ENCODE measurements at regions not wholly inside any gene's neighbourhood (a gene's known extent, or its start where the extent isn't known, plus 50 kb on each side); places are given as distances from the start of the nearest gene placed in this dataset.

DNA sequence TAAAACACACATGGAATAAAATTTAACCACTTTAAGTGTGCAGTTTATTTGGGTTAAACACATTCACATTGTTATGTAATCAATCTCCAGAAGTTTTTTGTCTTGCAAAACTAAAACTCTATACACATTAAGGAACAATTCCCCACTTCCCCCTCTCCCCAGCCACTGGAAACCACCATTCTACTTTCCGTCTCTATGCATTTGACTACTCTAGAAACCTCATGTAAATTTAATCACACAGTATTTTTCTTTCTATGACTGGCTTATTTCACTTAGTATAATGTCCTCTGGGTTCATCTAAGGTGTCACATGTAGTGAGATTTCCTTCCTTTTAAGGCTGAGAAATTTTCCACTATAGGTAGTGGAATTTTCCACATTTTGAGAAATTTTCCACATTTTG, 568.7 kb upstream of the UBE2E2 start:
- no peak for TF ChIP-seq MATR3 (CRISPR knock-in tag; IDR thresholded peaks at IDR 0.05)
- TF ChIP-seq ZNF251 (CRISPR knock-in tag; IDR thresholded peaks at IDR 0.05): no peak
- TF ChIP-seq HOXA9 (CRISPR knock-in tag; IDR thresholded peaks at IDR 0.05; ENCODE audit: borderline replicate concordance): no peak
- TF ChIP-seq KLF9 (CRISPR knock-in tag; IDR thresholded peaks at IDR 0.05; ENCODE audit: low read depth): no peak
- TF ChIP-seq, protein P1, sequence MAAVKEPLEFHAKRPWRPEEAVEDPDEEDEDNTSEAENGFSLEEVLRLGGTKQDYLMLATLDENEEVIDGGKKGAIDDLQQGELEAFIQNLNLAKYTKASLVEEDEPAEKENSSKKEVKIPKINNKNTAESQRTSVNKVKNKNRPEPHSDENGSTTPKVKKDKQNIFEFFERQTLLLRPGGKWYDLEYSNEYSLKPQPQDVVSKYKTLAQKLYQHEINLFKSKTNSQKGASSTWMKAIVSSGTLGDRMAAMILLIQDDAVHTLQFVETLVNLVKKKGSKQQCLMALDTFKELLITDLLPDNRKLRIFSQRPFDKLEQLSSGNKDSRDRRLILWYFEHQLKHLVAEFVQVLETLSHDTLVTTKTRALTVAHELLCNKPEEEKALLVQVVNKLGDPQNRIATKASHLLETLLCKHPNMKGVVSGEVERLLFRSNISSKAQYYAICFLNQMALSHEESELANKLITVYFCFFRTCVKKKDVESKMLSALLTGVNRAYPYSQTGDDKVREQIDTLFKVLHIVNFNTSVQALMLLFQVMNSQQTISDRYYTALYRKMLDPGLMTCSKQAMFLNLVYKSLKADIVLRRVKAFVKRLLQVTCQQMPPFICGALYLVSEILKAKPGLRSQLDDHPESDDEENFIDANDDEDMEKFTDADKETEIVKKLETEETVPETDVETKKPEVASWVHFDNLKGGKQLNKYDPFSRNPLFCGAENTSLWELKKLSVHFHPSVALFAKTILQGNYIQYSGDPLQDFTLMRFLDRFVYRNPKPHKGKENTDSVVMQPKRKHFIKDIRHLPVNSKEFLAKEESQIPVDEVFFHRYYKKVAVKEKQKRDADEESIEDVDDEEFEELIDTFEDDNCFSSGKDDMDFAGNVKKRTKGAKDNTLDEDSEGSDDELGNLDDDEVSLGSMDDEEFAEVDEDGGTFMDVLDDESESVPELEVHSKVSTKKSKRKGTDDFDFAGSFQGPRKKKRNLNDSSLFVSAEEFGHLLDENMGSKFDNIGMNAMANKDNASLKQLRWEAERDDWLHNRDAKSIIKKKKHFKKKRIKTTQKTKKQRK (IDR thresholded peaks at IDR 0.05; ENCODE audit: low read length): no peak
- TF ChIP-seq KAT2B (IDR thresholded peaks at IDR 0.05; ENCODE audit: borderline replicate concordance, low read depth, low read length): no peak
- TF ChIP-seq, protein P2, sequence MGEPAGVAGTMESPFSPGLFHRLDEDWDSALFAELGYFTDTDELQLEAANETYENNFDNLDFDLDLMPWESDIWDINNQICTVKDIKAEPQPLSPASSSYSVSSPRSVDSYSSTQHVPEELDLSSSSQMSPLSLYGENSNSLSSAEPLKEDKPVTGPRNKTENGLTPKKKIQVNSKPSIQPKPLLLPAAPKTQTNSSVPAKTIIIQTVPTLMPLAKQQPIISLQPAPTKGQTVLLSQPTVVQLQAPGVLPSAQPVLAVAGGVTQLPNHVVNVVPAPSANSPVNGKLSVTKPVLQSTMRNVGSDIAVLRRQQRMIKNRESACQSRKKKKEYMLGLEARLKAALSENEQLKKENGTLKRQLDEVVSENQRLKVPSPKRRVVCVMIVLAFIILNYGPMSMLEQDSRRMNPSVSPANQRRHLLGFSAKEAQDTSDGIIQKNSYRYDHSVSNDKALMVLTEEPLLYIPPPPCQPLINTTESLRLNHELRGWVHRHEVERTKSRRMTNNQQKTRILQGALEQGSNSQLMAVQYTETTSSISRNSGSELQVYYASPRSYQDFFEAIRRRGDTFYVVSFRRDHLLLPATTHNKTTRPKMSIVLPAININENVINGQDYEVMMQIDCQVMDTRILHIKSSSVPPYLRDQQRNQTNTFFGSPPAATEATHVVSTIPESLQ (CRISPR knock-in tag; conservative IDR thresholded peaks at IDR 0.05): no peak
- TF ChIP-seq ZNF121 (CRISPR knock-in tag; IDR thresholded peaks at IDR 0.05): no peak
- no peak for TF ChIP-seq ZNF235 (CRISPR knock-in tag; IDR thresholded peaks at IDR 0.05; ENCODE audit: borderline replicate concordance)
- TF ChIP-seq MYNN (CRISPR knock-in tag; IDR thresholded peaks at IDR 0.05; ENCODE audit: low read depth): no peak
- TF ChIP-seq, protein P3, sequence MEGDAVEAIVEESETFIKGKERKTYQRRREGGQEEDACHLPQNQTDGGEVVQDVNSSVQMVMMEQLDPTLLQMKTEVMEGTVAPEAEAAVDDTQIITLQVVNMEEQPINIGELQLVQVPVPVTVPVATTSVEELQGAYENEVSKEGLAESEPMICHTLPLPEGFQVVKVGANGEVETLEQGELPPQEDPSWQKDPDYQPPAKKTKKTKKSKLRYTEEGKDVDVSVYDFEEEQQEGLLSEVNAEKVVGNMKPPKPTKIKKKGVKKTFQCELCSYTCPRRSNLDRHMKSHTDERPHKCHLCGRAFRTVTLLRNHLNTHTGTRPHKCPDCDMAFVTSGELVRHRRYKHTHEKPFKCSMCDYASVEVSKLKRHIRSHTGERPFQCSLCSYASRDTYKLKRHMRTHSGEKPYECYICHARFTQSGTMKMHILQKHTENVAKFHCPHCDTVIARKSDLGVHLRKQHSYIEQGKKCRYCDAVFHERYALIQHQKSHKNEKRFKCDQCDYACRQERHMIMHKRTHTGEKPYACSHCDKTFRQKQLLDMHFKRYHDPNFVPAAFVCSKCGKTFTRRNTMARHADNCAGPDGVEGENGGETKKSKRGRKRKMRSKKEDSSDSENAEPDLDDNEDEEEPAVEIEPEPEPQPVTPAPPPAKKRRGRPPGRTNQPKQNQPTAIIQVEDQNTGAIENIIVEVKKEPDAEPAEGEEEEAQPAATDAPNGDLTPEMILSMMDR (CRISPR knock-in tag; IDR thresholded peaks at IDR 0.05): no peak
- TF ChIP-seq AHR (CRISPR knock-in tag; IDR thresholded peaks at IDR 0.05): no peak
- TF ChIP-seq ZNF30 (CRISPR knock-in tag; IDR thresholded peaks at IDR 0.05): no peak
- no peak for TF ChIP-seq EZH2 (conservative IDR thresholded peaks at IDR 0.05; ENCODE audit: low read depth, low read length)

Data from HepG2 (cell line).